SKM-1 (cell line): ENCODE measurements at regions not wholly inside any gene's neighbourhood (a gene's known extent, or its start where the extent isn't known, plus 50 kb on each side); places are given as distances from the start of the nearest gene placed in this dataset.

Source experiments
- DNase-seq: peaks from one replicate; lab custom pipeline; 2025; ENCODE audit not compliant: unreplicated experiment; lab: John Stamatoyannopoulos, UW

- no peak for DNase-seq
Observed at GRCh38 chr3:70421506-70421905, 109.1 kb upstream of the MDFIC2 start.

GRCh38 chr3:70409018-70409417, 96.6 kb upstream of the MDFIC2 start:
- DNase-seq, result no peak

GRCh38 chr3:70400194-70400593, 87.8 kb upstream of the MDFIC2 start:
- DNase-seq, result no peak

GRCh38 chr3:70393881-70394612, 81.6 kb upstream of the MDFIC2 start:
- DNase-seq, result no peak

- no peak for DNase-seq
Observed at GRCh38 chr3:70392227-70392626, 79.8 kb upstream of the MDFIC2 start.

GRCh38 chr3:70387889-70388288, 75.5 kb upstream of the MDFIC2 start:
- DNase-seq, result no peak

GRCh38 chr3:70386846-70387245, 74.4 kb upstream of the MDFIC2 start:
- no peak for DNase-seq

GRCh38 chr3:70386043-70386442, 73.6 kb upstream of the MDFIC2 start:
- no peak for DNase-seq

- no peak for DNase-seq
Observed at GRCh38 chr3:70383360-70383831, 71.0 kb upstream of the MDFIC2 start.

- no peak for DNase-seq
Observed at GRCh38 chr3:70374179-70374578, 61.7 kb upstream of the MDFIC2 start.
